ELF-1 (cell line): ENCODE measurements at regions not wholly inside any gene's neighbourhood (a gene's known extent, or its start where the extent isn't known, plus 50 kb on each side); places are given as distances from the start of the nearest gene placed in this dataset.
"Not testable (repeated sequence)": the region's sequence is repeated elsewhere in the genome, so short reads cannot be mapped to it uniquely, and the experiment has no call there.

Experiments used
- DNase-seq: peaks from one replicate; pipeline ENCODE4 v3.0.0-alpha.2; 2016; ENCODE audit warnings: low read depth, low spot score

DNA sequence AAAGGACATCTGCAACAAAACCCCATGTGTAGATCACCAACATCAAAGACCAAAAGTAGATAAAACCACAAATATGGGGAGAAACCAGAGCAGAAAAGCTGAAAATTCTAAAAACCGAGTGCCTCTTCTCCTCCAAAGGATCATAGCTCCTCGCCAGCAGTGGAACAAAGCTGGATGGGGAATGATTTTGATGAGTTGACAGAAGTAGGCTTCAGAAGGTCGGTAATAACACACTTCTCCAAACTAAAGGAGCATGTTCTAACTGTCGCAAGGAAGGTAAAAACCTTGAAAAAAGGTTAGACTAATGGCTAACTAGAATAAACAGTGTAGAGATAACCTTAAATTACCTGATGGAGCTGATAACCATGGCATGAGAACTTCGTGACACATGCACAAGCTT, 109.9 kb upstream of the SYNCRIP start:
- DNase-seq = no peak

DNA sequence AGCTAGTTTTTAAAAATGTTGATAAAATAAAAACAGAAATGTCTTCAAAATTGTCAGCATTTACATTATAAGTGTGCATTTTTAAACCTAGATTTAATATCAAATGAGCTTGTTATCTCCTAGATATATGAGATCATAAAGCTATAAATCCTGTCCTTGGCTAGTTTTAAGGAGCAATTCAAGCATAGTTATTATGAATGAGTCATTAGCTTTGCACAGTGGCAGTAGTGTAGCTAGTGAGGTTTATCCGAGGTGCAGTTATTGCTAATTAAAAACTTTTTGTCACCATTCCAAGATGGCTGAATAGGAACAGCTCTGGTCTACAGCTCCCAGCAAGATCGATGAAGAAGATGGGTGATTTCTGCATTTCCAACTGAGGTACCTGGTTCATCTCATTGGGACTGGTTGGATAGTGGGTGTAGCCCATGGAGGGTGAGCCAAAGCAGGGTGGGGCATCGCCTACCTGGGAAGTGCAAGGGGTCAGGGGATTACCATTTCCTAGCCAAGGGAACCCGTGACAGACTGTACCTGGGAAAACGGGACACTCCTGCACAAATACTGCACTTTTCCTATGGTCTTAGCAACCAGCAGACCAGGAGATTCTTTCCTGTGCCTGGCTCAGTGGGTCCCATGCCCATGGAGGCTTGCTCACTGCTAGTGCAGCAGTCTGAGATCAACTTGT, 108.8 kb upstream of the SYNCRIP start:
- no peak for DNase-seq

DNA sequence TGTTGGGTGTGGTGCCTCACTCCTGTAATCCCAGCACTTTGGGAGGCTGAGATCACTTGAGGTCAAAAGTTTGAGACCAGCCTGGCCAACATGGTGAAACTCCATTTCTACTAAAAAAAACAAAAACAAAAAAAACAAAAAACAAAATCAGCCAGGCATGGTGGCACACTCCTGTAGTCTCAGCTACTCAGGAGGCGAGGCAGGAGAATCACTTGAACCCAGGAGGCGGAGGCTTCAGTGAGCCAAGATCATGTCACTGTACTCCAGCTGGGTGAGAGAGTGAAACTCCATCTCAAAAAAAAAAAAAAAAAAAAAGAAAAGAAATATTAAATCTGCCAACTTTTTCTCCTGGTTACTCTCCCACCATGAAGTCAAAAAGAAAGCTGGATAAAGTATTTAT, 107.5 kb upstream of the SYNCRIP start:
- not testable (repeated sequence) for DNase-seq

GRCh38 chr6:85749236-85749635, 106.5 kb upstream of the SYNCRIP start:
- DNase-seq = no peak

DNA sequence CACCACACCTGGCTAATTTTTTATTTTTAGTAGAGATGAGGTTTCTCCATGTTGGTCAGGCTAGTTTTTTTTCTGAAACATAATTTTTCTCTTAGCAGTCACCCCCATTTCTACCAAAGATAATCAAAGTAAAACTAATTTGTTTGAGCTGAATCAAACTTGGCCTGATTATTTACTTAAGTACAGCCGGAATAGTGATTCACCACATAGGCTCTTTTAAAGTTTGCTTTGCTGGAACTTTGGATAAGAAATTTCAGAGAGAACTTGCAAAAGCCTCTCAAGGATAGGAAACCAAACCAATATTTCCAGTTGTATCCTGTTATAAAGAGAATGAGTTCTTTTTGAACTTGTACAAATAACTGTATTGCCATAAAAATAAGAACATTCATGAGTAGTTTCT, 105.0 kb upstream of the SYNCRIP start:
- DNase-seq = no peak

DNA sequence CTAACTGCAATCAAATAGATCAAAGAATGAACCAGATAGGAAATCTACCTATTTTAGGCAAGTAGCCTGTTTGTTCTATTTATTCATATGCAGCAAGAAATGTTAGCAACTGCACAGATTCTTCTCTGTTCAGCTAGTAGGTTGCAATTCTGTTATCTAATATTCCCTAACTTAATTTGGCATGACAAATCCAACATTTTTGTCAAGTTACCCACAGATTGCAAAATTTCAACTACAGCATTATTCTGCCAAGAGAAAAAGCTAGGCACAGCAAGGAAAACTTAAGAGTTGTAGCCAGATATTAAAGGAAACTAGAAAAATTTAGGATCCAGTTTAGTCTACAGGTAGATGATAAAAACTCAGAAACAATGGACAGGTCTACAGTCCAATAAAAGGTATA, 104.4 kb upstream of the SYNCRIP start:
- DNase-seq = no peak

GRCh38 chr6:85744433-85744970, 101.8 kb upstream of the SYNCRIP start:
- DNase-seq = no peak

GRCh38 chr6:85726206-85726605, 83.5 kb upstream of the SYNCRIP start:
- no peak for DNase-seq

DNA sequence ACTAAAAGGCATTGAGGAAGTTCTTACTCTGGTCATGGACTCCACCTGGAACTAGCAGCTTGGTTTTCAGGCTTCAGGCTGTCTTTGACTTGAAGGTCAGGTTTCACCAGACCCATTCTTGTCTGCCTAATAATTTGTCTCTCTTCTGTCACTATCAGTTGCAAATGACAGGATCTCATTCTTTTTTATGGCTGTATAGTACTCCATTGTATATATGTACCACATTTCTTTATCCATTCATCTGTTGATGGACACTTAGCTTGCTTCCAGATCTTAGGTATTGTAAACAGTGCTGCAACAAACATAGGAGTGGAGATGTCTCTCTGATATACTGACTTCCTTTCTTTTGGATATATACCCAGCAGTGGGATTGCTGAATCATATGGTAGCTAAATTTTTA, 73.1 kb upstream of the SYNCRIP start:
- no peak for DNase-seq

DNA sequence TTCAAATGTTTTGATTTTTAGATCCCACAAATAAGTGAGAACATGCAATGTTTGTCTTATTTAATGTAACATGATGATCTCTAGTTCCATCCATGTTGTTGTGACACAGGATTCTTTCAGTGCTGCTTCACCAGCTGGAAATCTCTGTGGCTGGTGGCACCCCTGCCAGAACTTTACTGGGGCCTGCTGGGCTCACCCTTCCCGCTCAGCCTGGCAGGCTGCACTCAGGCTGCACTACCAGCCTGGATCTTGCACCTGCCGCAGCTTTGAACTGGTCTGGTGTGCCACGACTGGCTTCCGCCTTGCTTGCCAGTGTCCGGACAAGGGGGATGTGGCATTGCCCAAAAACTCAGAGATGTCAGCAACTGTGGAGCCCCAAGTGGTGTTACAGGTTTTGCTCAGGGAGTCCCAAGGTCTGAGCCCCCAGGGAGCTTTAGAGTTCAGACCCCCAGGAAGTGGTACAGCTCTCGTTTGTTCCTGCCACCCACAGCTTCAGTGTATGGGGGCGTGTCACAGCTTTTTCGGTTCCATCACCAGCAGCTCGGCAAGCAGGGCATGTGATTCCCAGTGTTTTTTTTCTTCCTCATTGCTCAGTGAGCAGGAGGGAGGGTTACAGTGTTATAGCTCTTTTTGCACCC, 72.3 kb upstream of the SYNCRIP start:
- DNase-seq = no peak

- DNase-seq = no peak
Measured at GRCh38 chr6:85712346-85712745, 69.7 kb upstream of the SYNCRIP start.

- DNase-seq = not testable (repeated sequence)
Measured at GRCh38 chr6:85707515-85708145, 64.9 kb upstream of the SYNCRIP start.

DNA sequence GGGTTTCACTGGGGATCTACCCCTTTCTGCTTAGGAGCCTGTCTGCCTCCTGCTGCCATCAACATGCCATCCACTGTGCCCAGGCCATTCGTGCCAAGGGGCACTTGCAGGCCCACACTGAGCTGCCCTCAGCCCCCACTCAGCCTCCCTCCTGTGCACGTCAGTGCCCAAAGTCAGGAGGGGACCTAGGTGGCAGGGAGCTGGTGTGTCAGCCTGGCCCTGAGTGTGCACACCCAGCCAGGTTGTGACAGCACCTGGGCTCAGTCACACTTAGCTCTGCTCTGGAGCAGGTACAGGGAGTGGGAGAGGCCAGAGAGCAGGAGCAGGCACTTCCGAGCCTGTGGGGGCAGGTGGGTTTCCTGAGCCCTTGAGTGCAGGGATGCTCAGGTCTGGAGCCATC, 63.6 kb upstream of the SYNCRIP start:
- no peak for DNase-seq

- no peak for DNase-seq
Measured at GRCh38 chr6:85705220-85705619, 62.5 kb upstream of the SYNCRIP start.

GRCh38 chr6:85703406-85703805, 60.7 kb upstream of the SYNCRIP start:
- no peak for DNase-seq
